Hematopoietic multipotent progenitor cell treated with erythropoietin and hydrocortisone succinate and interleukin-3 and kit ligand, for 17 days (in vitro differentiated cells): ENCODE measurements at regions not wholly inside any gene's neighbourhood (a gene's known extent, or its start where the extent isn't known, plus 50 kb on each side); places are given as distances from the start of the nearest gene placed in this dataset.
A peak's percentile ranks its signal among the peaks of the same experiment; 100 is the strongest.

Experiments used
- DNase-seq: peaks from one replicate; pipeline ENCODE4 v3.0.0-alpha.2; 2015; ENCODE audit warnings: low spot score

DNA sequence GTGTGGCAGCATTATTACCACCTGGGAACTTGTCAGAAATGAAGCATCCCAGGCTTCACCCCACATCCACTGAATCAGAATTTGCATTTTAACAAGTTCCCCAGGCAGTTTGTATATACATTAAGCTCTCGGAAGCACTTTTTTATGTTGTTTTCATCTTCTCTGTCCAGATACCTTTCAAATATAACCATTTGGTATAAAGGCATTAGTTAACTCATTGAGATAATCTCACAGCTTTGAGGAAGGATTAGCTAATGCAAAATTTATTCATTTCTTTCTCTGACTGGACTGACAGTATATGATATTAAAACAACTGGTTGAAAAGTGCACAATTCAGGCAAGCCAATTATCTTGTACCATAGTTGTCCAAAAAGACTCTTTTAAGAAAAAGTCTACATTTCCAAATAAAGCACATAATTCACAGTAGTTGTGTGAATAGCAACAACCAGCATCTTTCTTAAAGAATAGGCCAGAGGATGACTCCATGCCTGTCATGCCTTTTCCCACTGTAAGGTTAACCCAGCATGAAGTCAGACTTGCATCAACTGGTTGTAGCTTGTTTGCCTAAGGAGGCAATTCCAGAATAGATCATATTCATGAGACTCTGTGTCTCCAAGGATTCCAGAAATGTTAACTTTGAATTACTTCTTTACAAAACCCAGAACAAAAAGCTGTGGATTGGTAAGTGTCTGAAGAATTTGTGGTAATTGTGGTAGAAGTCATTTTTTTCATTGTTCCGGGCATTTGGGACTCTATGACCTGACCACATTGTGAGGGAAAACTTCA is 254.3 kb upstream of the SESN3 start:
- no peak for DNase-seq

DNA sequence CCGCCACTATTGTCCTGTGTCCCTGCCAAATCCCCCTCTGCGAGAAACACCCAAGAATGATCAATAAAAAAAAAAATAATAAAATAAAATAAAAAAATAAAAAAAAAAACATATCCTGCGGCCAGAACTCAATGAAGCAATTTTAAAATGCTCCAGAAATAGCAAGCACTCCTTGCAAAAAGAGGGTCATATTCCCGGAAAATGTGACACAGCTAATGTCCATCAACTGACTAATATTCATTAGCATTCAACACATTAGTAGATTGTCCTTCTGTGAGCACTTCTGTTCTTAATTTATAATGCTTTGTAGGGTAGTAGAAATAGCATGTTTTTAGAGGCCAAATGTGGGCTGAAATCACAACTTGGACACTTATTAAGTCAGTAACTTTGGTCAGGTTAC is 252.3 kb upstream of the SESN3 start:
- no peak for DNase-seq

GRCh38 chr11:95478003-95478402 is 247.0 kb upstream of the SESN3 start:
- no peak for DNase-seq

DNA sequence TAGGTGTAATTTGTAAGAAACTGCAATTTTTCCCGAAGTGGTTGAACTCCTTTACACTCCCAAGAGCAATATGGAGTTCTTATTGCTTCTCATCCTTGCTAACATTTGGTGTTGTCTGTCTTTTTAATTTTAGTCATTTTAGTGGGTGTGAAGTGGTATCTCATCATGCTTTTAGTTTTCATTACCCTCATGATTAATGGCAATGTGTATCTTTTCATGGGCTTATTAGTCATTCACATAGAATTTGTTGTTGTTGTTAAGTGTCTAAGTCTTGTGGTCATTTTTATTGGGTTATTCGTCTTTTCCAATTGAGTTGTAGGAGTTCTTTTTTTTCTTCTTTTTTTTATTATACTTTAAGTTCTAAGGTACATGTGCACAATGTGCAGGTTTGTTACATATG is 238.3 kb upstream of the SESN3 start:
- DNase-seq = no peak

- DNase-seq = no peak
Observed at GRCh38 chr11:95466416-95466815, 235.4 kb upstream of the SESN3 start.

- no peak for DNase-seq
Observed at GRCh38 chr11:95465887-95466286, 234.9 kb upstream of the SESN3 start.

GRCh38 chr11:95461858-95462257 is 230.9 kb upstream of the SESN3 start:
- no peak for DNase-seq

DNA sequence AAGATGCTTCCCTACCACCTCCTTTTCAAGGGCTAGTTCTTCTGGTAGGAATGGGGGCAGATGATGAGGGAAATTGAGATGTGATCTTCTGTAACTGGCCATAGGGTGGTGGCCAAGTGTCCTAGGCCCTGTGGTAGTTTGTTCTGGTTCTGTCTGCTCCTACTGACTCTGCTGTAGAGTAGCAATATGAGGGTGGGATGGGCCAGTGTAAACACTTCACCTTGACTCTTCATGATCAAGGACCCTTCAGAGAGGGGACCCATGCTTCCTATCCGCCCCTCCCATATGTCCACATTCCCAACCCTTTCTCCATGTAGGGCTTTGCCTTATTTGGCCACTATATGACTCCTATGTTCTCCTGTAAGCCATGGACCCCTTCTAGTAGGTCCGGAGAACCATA is 230.3 kb upstream of the SESN3 start:
- DNase-seq = no peak

GRCh38 chr11:95459291-95460042 is 228.5 kb upstream of the SESN3 start:
- DNase-seq = no peak

- no peak for DNase-seq
Observed at GRCh38 chr11:95456714-95457491, 225.9 kb upstream of the SESN3 start.

- DNase-seq = no peak
Observed at GRCh38 chr11:95455228-95455970, 224.4 kb upstream of the SESN3 start.

DNA sequence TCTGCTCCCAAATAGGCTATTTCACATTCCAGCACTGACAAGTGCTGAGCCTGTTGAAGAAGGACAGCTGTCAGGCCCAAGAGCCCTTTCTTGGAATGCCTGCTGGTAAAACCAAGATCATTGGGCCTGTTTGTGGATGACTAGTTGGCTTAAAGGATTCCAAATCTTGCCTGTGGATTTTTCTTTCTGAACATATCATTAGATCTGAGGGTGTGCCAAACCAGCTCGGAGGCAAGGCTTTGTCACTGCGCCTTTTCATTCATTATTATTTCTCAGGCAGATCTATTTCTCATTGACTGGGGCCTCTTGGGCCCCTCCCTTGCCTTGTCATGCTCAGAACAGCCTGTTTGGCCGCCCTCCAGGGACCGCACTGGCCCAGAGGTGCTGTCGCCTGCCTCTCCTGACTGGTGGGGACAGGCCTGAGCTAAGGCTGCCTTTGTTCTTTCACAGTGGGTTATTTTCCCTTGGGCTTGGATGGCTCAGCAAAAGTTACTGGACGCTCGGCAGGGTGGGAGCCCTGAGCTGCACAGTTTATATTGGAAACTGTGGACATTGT is 222.7 kb upstream of the SESN3 start:
- DNase-seq = peak; percentile 26

DNA sequence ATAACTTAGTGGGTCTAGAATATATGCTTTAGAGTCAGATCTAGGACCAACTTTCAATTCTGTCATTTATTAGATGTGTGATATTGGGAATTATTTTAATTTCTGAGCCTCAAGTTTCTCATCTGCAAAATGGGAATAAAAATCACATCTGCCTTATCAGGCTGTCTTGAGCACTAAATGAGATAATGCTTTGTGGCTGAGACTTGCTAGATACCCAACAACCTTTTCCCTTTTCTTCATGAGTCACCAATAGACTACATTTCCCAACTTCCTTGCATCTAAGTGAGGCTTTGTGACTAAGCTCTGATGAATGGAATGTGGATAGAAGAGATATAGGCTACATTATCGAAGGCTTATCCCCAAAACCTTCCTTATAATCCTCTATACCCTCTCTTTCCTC is 220.7 kb upstream of the SESN3 start:
- no peak for DNase-seq

DNA sequence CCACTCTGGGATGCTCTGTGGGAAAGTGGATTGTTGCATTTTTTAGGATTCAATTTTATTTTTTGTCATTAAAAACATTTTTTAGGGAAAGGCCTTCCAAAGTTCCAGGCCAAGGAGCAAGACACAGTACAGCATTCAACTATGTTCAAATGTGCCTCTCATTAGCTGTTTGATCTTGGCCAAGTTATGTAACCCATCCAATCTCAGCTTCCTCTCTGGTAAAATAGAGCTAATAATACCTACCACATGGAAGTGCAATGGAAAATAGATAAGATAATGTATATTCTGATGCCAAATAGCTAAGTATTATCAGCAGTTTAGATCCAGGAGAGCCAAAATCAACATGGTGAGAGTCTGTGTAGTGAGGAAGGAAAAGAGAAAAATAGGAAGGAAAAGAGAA is 220.3 kb upstream of the SESN3 start:
- no peak for DNase-seq

DNA sequence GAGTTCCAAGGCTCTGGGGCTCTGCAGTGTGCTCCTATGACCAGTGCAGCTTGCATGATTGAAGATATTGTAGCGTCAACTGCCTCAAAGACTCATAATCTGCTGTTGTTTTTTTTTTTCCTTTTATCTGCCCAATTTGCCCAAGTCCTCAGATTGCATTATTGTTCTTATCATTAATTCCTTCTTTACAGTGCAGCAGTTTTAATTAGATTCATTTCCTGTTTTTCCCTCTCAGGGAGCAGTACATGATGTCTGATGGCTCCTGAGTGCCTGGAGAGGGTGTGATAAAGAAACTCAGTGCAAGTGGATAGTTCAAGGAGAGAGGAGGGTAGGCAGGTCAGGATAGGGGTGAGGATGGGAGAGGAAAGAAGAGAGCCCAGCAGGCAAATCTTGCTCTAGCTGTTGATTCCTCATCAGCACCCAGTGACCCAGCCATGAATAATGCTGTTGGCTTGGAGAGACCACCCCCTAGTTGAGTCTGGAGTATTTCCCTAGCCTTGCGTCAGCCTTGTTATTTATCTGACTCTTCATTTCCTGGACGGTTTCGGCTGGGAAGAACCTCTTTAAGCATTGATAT is 219.6 kb upstream of the SESN3 start:
- no peak for DNase-seq

DNA sequence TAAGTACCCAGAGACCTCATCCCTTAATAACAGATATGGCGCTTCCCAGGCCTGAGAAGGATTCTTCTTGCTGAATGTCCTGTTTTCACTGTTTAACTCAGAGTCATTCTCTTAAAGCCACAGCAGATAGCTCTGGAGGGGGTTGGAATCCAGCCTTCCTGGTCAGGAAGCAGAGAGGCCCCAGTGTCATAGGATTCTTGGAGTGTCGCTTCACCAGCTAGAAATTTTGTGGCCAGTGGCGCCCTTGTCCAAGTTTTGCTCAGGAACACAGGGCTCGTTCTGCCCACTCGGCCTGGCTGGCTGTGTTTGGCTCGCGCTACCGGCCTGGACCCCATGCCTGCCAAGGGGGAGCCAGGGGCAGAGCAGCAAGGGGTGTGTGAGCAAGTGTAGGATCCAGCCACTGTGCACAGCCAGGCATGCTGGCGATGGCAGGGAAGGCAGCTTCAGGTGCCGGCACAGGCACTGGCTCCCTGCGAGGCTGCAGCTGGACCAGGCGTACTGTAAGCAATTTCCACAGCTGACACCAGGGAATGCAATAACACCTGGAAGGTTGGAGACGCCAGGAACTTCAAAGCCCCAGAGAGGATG is 214.8 kb upstream of the SESN3 start:
- no peak for DNase-seq

- no peak for DNase-seq
Observed at GRCh38 chr11:95444309-95445241, 213.6 kb upstream of the SESN3 start.

- no peak for DNase-seq
Observed at GRCh38 chr11:95443386-95443785, 212.4 kb upstream of the SESN3 start.

DNA sequence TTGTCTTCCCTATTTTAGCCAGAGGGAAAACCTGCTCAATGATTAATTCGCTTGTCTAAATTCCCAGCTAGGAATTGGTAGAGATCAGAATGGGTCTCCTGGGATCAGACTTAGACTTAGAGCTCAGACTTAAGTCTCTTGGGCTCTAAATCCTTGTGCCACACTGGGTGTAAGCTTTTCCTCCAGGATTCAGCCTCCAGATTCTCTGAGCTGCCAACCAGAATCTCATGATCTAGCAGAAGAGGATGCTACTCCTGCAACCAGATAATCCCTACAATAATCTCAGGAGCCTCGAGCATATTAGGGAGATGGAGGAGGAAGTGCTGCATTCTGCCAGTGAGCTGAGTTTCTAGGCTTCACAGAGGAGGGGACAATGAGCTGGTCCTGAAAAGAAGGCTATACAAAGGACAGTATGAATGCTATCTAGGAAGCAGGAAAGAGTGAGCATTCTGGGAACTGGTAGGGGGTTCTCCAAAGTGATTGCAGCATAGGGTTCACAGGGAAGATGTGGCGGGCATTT is 211.6 kb upstream of the SESN3 start:
- no peak for DNase-seq
